ENCODE measurements at regions not wholly inside any gene's neighbourhood (a gene's known extent, or its start where the extent isn't known, plus 50 kb on each side); places are given as distances from the start of the nearest gene placed in this dataset.

DNA sequence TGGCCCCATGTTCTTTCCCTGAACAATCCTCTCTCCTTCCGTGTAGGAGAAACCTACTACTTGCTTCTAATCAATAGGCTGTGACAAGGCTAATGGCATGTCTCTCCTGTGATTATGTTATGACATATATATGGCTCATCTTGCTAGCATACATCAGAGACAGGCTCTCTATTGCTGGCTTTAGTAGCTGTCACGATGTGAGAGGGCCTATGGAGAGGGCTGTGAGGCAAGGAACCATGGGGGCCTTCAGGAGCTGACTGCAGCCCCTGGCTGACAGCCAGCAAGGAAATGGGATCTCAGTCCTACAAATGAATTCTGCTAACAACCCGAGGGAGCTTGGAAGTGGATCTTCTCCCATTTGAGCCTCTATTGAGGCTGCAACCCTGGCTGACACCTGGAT, 96.3 kb downstream of the EOMES start:
- H2AFZ ChIP-seq: no peak overlapping the region
- DNase-seq: no peak
- in situ Hi-C loops (cut with MboI): no loop called here
- H3K9ac ChIP-seq: no peak overlapping the region
- no peaks in the 10 kb centered on the region for H4K20me1 ChIP-seq (ENCODE audit: insufficient read depth)
- peaks cover 5% of the 10 kb centered on the region for H3F3A ChIP-seq (ENCODE audit: insufficient read depth)
- H3K36me3 ChIP-seq (ENCODE audit: low read depth): no peaks in the 10 kb centered on the region
- 96 to 98% methylated on average over 3 of the region's 3 CpGs for WGBS, 2 experiments (ENCODE audit: low coverage in 1 of 2, low lambda C conversion rate in 2 of 2, missing lambda C conversion rate in 2 of 2)
- H3K4me2 ChIP-seq (ENCODE audit: unreplicated experiment): no peak overlapping the region
- TF ChIP-seq EZH2 (IDR thresholded peaks at IDR 0.05; ENCODE audit: insufficient read depth, poor library complexity, severe bottlenecking) (no peak), EZH2phosphoT487 (IDR thresholded peaks at IDR 0.05; ENCODE audit: insufficient read depth, low read depth) (no peak)
- H3K4me1 ChIP-seq (ENCODE audit: insufficient read depth): peaks cover 13% of the 10 kb centered on the region
- no peak overlapping the region for H3K4me3 ChIP-seq
- H3K9me2 ChIP-seq (ENCODE audit: insufficient read depth): no peaks in the 10 kb centered on the region
- no peaks in the 10 kb centered on the region for H3K79me2 ChIP-seq (ENCODE audit: insufficient read depth)
- H3K27me3 ChIP-seq (replicated peaks; ENCODE audit: insufficient read depth): no peaks in the 10 kb centered on the region
- no peaks in the 10 kb centered on the region for H3K9me3 ChIP-seq (ENCODE audit: low read depth)
- no peak overlapping the region for H3K27ac ChIP-seq

DNA sequence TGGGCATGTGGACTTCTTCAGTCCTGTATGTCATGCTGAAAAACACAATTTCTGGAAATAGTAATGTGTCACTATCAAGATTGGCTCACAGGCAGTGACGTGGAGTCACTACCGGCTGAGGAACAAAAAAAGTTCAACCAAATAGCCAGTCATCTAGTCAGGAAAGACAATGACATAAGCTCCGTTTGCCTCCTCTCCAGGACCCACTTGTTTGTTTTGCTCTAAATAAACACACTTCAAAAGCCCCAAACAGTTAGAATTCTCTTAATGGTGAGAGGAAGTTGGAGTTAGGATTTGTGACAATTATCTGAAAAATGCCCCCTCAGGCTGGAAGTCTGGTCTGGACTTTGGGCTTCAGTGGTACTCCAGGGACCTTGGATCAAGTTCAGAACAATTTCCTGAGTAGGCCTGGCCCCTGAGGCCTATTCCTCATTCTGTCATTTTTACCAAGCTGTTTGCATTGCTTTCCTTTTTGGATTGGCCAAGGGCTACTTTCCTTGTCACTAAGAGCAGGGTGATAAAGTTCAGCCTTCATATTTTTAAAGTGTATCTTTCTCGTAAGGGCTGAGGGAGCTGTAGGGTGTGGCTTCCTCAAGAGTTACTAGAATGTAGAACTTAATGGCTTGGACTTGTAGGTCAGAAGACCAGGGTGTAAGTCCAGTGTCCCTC, 98.9 kb downstream of the EOMES start:
- Histone ChIP-seq H3K9me3 (ENCODE audit: low read depth) (no peaks in the 10 kb centered on the region), H3K4me3 (no peak overlapping the region), H3K9ac (no peak overlapping the region), H3K9me2 (ENCODE audit: insufficient read depth) (no peaks in the 10 kb centered on the region), H3K27ac (no peak overlapping the region), H3K79me2 (ENCODE audit: insufficient read depth) (no peaks in the 10 kb centered on the region), H3K36me3 (ENCODE audit: low read depth) (no peaks in the 10 kb centered on the region), H3K4me1 (ENCODE audit: insufficient read depth) (peaks cover 3% of the 10 kb centered on the region), H3K4me2 (ENCODE audit: unreplicated experiment) (no peak overlapping the region), H3F3A (ENCODE audit: insufficient read depth) (no peaks in the 10 kb centered on the region), H3K27me3 (replicated peaks; ENCODE audit: insufficient read depth) (no peaks in the 10 kb centered on the region), H4K20me1 (ENCODE audit: insufficient read depth) (no peaks in the 10 kb centered on the region), H2AFZ (peak overlapping the region; percentile 15; the same call in 1 of the 2 replicates)
- peak; percentile 30 for DNase-seq
- WGBS, 2 experiments (ENCODE audit: low coverage in 1 of 2, low lambda C conversion rate in 2 of 2, missing lambda C conversion rate in 2 of 2): 81 to 87% methylated on average over 4 of the region's 4 CpGs
- in situ Hi-C loops (cut with MboI): no loop called here
- TF ChIP-seq EZH2phosphoT487 (IDR thresholded peaks at IDR 0.05; ENCODE audit: insufficient read depth, low read depth): no peak
- TF ChIP-seq EZH2 (IDR thresholded peaks at IDR 0.05; ENCODE audit: insufficient read depth, poor library complexity, severe bottlenecking): no peak

- H2AFZ ChIP-seq: no peak overlapping the region
- H3K79me2 ChIP-seq (ENCODE audit: insufficient read depth): no peaks in the 10 kb centered on the region
- no peak for DNase-seq
- H3K9me2 ChIP-seq (ENCODE audit: insufficient read depth): no peaks in the 10 kb centered on the region
- H3K9ac ChIP-seq: no peak overlapping the region
- H3K4me1 ChIP-seq (ENCODE audit: insufficient read depth): peaks cover 11% of the 10 kb centered on the region
- H3F3A ChIP-seq (ENCODE audit: insufficient read depth): peaks cover 14% of the 10 kb centered on the region; the same call in 1 of the 2 replicates
- H3K27ac ChIP-seq: no peak overlapping the region
- H3K27me3 ChIP-seq (replicated peaks; ENCODE audit: insufficient read depth): no peaks in the 10 kb centered on the region
- TF ChIP-seq EZH2phosphoT487 (IDR thresholded peaks at IDR 0.05; ENCODE audit: insufficient read depth, low read depth) (no peak), EZH2 (IDR thresholded peaks at IDR 0.05; ENCODE audit: insufficient read depth, poor library complexity, severe bottlenecking) (no peak)
- 90 to 94% methylated on average over 5 of the region's 5 CpGs for WGBS, 2 experiments (ENCODE audit: low coverage in 1 of 2, low lambda C conversion rate in 2 of 2, missing lambda C conversion rate in 2 of 2)
- H3K4me3 ChIP-seq: no peak overlapping the region
- H4K20me1 ChIP-seq (ENCODE audit: insufficient read depth): no peaks in the 10 kb centered on the region
- H3K36me3 ChIP-seq (ENCODE audit: low read depth): no peaks in the 10 kb centered on the region
- in situ Hi-C loops (cut with MboI): no loop called here
- no peaks in the 10 kb centered on the region for H3K9me3 ChIP-seq (ENCODE audit: low read depth)
- H3K4me2 ChIP-seq (ENCODE audit: unreplicated experiment): no peak overlapping the region
Observed at GRCh38 chr3:27617552-27617951, 104.6 kb downstream of the EOMES start.

GRCh38 chr3:27616031-27616430, 106.1 kb downstream of the EOMES start:
- in situ Hi-C loops (cut with MboI): no loop called here
- Histone ChIP-seq H3K9ac (no peak overlapping the region), H3K27me3 (replicated peaks; ENCODE audit: insufficient read depth) (no peaks in the 10 kb centered on the region), H3K9me3 (ENCODE audit: low read depth) (no peaks in the 10 kb centered on the region), H3K36me3 (ENCODE audit: low read depth) (no peaks in the 10 kb centered on the region), H2AFZ (no peak overlapping the region), H3F3A (ENCODE audit: insufficient read depth) (peaks cover 14% of the 10 kb centered on the region; the same call in 1 of the 2 replicates), H4K20me1 (ENCODE audit: insufficient read depth) (no peaks in the 10 kb centered on the region), H3K4me1 (ENCODE audit: insufficient read depth) (peaks cover 11% of the 10 kb centered on the region), H3K4me3 (no peak overlapping the region), H3K79me2 (ENCODE audit: insufficient read depth) (no peaks in the 10 kb centered on the region), H3K4me2 (ENCODE audit: unreplicated experiment) (no peak overlapping the region), H3K9me2 (ENCODE audit: insufficient read depth) (no peaks in the 10 kb centered on the region), H3K27ac (no peak overlapping the region)
- no peak for DNase-seq
- 37 to 40% methylated on average over 4 of the region's 4 CpGs for WGBS, 2 experiments (ENCODE audit: low coverage in 1 of 2, low lambda C conversion rate in 2 of 2, missing lambda C conversion rate in 2 of 2)
- no peak for TF ChIP-seq EZH2phosphoT487 (IDR thresholded peaks at IDR 0.05; ENCODE audit: insufficient read depth, low read depth)
- TF ChIP-seq EZH2 (IDR thresholded peaks at IDR 0.05; ENCODE audit: insufficient read depth, poor library complexity, severe bottlenecking): no peak
